GM21737 (cell line): ENCODE measurements at regions not wholly inside any gene's neighbourhood (a gene's known extent, or its start where the extent isn't known, plus 50 kb on each side); places are given as distances from the start of the nearest gene placed in this dataset.

Experiments
- ATAC-seq: cut with Tn5 transposase; IDR thresholded peaks from one replicate; pipeline ENCODE4 v1.9.1; 2021; ENCODE audit warnings: mild to moderate bottlenecking, moderate library complexity; ENCODE audit not compliant: unreplicated experiment

DNA sequence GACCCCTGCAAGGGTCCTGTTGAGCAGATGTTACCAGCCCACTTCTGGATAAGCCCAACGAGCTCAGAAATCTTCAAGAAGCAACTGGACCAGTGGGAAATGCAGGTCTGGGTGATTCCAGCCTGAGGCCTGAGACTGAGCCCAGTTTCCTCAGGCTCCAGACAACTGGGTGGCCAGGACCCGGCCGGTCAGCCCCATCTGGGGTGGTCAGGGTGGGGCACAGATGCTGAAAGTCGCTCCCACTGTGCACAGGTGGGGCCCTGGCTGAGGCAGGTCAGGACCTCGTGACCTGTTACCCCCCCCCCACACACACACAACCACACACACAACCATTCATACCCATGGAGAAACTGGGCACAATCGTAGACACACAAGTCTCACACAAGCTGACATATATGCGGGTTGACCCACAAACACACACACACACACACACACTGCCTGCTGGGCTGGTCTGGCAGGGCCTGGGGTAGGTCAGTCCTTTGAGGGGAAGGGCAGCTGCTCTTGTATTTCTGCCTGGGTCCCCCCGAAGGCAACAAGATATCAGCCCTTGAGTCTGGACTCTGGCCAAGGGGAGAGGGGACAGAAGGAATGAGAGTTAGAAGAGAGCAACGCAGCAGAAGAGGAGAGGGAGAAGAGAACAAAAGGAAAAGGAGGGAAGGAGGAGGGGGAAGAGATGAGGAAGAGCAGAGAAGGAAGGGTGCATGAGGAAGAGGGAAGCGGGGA, 99.0 kb upstream of the CDH5 start:
- ATAC-seq = no peak

DNA sequence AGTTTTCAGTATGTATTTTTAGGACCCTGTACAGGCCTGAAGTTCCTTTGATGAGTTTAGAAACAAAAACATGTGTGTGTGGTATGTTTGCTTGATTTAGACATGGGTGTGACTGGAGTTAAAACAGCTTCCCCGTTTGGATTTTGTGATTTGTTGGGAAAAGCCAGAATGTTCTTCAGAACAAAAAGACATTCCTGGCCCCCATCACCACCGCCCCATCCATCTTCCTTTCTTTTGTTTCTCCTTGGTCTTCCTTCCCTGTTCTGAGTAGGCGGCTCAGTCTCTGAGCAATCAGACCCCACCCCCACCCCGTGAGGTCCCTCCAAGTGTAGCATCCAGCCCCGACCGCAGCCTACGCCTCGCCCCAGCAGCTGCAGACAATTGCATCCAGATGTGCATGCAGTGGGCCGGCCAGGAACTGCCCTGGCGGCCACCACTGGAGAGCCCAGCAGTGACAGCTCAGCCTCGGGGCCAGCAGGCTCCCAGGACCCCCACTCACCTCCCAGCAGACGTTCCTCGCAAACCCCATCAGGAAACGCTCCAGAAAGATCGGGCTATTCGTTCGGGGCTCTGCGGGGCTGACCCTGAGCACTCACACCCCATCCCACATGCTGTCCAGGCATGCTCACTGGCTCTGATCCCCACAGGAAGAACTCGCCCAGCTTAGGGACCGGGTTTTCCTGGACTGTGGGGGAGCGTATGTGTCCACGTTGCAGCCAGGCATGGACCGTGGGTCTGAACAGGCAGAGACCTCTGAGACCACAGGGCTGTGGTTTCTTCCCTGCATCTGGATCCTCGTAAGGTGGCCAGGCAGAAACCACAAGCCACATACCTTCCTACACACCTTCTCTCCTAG, 99.8 kb upstream of the CDH5 start:
- no peak for ATAC-seq

- no peak for ATAC-seq
Measured at GRCh38 chr16:66265556-66266141, 100.8 kb upstream of the CDH5 start.

GRCh38 chr16:66265048-66265415, 101.5 kb upstream of the CDH5 start:
- ATAC-seq = no peak

DNA sequence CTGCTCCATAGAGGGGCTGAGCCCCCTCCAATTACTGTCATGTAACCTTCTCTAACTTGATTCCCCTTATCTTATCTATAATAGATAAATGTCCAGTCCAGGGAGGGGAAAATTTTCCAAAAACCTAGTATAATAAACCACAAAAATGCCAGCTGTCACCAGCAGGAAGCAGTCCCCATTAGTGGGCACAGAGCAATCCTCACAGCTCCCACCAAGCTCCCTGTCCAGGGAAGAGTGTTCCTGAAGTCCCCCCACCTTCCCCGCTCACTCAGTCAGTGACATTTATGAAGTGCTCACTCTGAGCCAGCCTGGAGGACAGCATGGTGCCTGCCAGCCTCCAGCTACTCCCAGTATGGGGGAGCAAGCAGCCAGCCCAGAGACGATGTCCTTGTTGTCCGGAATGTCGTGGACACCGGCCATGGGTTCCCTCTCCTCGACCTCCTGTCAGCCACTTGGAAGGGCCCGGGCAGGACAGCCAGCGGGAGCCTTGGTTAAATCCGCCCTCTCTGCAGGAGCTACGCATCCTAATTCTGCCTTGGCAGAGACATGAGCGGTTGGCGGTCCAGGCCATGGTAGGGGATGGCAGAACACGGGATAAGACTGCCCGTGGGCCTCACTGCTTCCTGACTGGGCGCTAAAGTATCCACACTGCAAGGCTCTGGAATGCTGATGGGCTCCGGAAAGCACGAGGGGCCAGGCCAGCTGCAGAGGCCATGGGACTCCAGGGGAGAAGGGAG, 102.0 kb upstream of the CDH5 start:
- no peak for ATAC-seq

GRCh38 chr16:66263973-66264310, 102.5 kb upstream of the CDH5 start:
- no peak for ATAC-seq

DNA sequence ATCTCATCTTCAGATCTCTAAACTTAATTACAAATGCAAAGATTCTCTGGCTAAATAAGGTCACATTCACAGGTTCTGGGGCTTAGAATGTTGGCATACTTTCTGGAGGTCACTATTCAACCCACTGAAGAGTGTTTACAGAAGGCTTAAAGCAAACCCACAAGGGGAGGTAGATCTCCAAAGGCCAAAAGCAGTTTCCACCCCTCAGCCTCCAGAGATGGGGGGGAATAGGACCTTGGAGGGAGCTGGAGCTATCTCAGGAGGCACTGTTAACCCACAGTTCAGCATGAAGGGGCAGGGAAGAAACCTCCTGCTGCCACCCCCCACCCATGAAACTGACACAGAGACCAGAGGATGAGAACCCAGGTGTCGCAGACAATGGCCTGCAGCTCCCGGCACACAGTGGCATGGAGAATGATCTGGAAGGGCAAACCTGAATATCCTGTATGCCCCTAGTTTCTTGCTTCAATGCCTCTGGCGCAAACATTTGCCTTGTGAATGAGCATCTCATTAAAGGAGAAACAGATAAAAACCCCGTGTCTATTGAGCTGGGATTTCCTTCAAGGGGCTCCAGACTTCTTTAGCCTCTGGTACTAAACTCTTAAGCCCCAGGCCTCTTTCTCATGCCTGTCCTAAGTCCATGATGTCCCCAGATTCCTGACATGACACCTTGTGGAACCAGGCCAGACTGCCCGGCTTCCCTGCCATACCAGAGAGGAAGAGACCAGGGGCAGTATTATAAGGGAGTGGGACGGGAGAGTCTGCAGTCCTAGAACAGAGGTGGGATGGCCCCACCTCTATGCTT, 103.1 kb upstream of the CDH5 start:
- ATAC-seq = no peak

DNA sequence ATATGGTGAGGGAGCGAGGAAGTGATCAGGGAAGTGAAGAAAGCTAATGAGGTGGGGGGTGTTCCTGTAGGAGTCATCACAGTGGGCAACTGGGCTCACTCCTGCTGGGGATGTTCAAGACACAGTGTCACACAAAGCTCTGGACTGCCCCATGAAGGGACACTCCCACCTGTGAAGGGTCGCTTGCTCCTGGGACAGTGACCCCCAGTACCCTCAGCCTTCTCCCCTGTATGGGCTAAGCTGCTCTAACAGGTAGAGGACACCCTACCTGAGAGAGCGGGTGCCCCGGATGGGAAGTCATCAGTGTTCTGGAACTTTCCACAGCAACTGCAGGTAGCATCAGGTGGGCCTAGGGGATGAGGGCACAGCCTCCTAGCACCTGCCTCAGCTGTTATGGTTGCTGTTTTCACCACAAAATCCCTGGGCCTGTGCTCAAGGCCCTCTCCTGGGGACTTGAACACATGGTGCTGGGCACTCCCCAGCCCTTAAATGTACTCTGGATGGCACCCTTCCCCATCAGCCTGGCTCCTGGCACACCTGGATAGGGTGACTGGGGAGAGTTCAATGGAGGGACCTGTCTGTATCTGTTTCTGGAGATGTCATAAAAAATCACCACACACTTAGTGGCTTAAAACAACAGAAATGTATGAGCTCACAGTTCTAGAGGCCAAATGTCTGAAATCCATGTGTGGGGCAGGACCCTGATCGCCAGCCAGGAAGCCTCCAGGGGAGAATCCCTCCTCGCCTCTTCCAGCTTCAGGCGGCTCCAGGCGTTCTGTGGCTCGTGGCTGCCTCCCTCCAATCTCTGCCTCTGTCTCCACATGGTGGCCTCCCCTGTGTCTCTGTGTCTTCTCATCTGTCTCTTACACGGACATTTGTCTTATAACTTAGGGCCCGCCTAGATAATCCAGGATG, 104.0 kb upstream of the CDH5 start:
- no peak for ATAC-seq

DNA sequence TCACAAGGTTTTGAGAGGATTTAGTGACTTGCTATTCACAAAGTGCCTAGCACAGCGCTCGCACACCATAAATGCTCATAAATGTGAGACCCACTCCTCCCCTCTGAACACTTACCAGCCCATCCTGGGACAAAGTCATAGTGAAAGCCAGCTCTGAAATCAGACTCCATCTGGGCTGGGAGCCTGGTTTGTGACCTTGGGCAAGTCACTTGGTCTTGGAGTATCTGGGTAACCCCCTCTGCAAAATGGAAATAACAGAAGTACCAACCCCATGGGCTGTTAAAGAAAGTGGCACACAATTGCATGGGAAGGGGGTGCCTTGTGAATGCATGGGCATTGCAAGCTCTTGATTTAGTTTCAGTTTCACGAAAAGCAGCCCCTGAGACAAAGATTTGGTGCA, 104.7 kb upstream of the CDH5 start:
- no peak for ATAC-seq

- no peak for ATAC-seq
Measured at GRCh38 chr16:66260522-66261254, 105.8 kb upstream of the CDH5 start.

GRCh38 chr16:66258916-66259845, 107.3 kb upstream of the CDH5 start:
- ATAC-seq = no peak

- no peak for ATAC-seq
Measured at GRCh38 chr16:66256919-66257318, 109.6 kb upstream of the CDH5 start.

- ATAC-seq = no peak
Measured at GRCh38 chr16:66255647-66256046, 110.8 kb upstream of the CDH5 start.

GRCh38 chr16:66254751-66255150, 111.7 kb upstream of the CDH5 start:
- ATAC-seq = no peak

DNA sequence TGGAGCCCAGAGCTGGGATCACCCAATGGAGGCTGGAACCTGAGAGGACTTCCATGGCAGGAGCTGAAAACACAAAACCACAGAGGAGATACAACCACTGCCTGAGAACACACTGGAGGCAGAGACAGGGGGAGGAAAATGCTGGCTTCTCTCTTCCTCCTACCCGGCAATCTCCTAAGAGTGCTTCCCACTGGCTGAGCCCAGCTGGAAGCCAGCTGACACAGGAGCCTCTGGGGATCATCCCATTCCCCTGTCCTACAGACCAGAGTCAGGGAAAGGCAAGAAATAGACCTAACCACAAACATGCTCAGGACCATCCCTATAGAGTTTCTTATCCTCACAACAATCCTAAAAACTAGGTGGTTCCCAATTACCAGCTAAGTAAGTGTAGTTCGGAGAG, 112.4 kb upstream of the CDH5 start:
- no peak for ATAC-seq

DNA sequence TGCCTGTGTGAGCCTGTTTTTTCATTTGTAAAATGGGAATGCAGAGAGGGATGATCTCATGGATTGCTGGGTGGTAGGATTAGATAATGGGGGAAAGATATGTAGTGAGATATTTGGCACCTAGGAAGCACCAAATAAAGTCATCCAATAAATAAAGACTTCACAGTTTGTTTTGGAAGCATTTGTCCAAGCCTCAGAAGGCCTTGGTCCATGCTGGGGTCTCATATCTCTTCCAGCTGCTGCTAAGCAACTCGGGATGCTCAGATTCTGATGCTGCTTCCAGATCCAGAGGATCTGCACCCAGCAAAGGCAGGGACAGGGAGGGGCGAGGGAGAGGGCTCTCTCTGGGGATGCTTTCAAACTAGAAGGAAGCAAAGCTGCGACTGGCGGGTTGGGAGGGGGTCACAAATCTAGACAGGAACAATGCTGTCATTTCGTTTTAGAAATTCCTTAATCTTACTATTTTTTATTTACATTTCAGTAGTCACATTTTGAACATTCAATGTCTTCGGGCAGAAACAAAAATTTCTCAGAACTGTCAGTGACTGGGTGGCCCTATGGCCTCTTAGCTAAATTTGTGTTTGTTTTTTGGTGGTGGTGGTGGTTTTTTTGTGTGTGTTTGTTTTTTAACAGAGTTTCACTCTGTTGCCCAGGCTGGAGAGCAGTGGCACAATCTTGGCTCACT, 114.9 kb upstream of the CDH5 start:
- ATAC-seq = no peak

- no peak for ATAC-seq
Measured at GRCh38 chr16:66250686-66251431, 115.6 kb upstream of the CDH5 start.
